Small intestine (tissue), 7 donors: ENCODE measurements at regions not wholly inside any gene's neighbourhood (a gene's known extent, or its start where the extent isn't known, plus 50 kb on each side); places are given as distances from the start of the nearest gene placed in this dataset.
A peak's percentile ranks its signal among the peaks of the same experiment; 100 is the strongest.
"Not testable (repeated sequence)": the region's sequence is repeated elsewhere in the genome, so short reads cannot be mapped to it uniquely, and the experiment has no call there.

Experiments used
- DNase-seq, 2 donors: peaks; one replicate each; pipeline versions ENCODE4 v3.0.0 to v3.0.0-alpha.2; 2013
- FAIRE-seq: peaks from 2 replicates; lab custom pipeline; 2012; peaks lifted over from hg19 to GRCh38; lab: Jason Lieb, UNC
- H3K27ac ChIP-seq, 3 donors: one replicate each; pipeline ENCODE4 v1.5.1; 2013; ENCODE audit warnings: low read length in 2 of 3, mild to moderate bottlenecking in 2 of 3, control low read depth in 1 of 3, inconsistent platforms in 1 of 3, low read depth in 1 of 3, moderate library complexity in 1 of 3
- H3K27me3 ChIP-seq, 3 donors: one replicate each; pipeline ENCODE4 v1.6.1; 2013; ENCODE audit warnings: low read length in 3 of 3, inconsistent platforms in 1 of 3; ENCODE audit not compliant: control insufficient read depth in 3 of 3, insufficient read depth in 3 of 3
- H3K36me3 ChIP-seq, 3 donors: one replicate each; pipeline ENCODE4 v1.6.1; 2013; ENCODE audit warnings: low read length in 3 of 3, inconsistent platforms in 1 of 3, low read depth in 1 of 3, mild to moderate bottlenecking in 1 of 3, moderate library complexity in 1 of 3; ENCODE audit not compliant: control insufficient read depth in 3 of 3, insufficient read depth in 2 of 3
- H3K4me1 ChIP-seq, 3 donors: one replicate each; pipeline ENCODE4 v1.6.1; 2013; ENCODE audit warnings: low read length in 2 of 3, inconsistent platforms in 1 of 3, low read depth in 1 of 3, mild to moderate bottlenecking in 1 of 3, moderate library complexity in 1 of 3; ENCODE audit not compliant: control insufficient read depth in 3 of 3, insufficient read depth in 2 of 3
- H3K4me3 ChIP-seq, 3 donors: one replicate each; pipeline ENCODE4 v1.5.1; 2013; ENCODE audit warnings: low read length in 3 of 3, control low read depth in 1 of 3, inconsistent platforms in 1 of 3, low read depth in 1 of 3, mild to moderate bottlenecking in 1 of 3, moderate library complexity in 1 of 3
- H3K9me3 ChIP-seq, 2 donors: one replicate each; pipeline ENCODE4 v1.6.1; 2013; ENCODE audit warnings: low read depth in 1 of 2, low read length in 1 of 2; ENCODE audit not compliant: control insufficient read depth in 2 of 2, insufficient read depth in 1 of 2
- WGBS, 3 donors: extraction: QIAGEN DNeasy Blood & Tissue Kit; methylation state at CpG; one replicate each; pipeline ENCODE4 v1.1.7; 2013; 5-methylcytosine and 5-hydroxymethylcytosine counted together
- donor health status: healthy with polysubstance abuse.
- donor health status: control.
- donor health status: control.
- donor health status: Bipolar disorder and iron deficiency.
- donor health status: healthy.

- H3K27me3 ChIP-seq, result no peaks in the 10 kb centered on the region
- H3K36me3 ChIP-seq, result no peaks in the 10 kb centered on the region
- no peak for FAIRE-seq
- DNase-seq, result no peak
- no peak overlapping the region for H3K4me3 ChIP-seq
- no peak overlapping the region for H3K27ac ChIP-seq
- H3K4me1 ChIP-seq, result no peaks in the 10 kb centered on the region
- no peaks in the 10 kb centered on the region for H3K9me3 ChIP-seq
- 88 to 90% (median 89%) methylated on average over 11 of the region's 11 CpGs for WGBS, 3 donors
These were observed 74.7 kb upstream of the PCAT7 start for GRCh38 chr9:94480205-94480604.

GRCh38 chr9:94482110-94482509, 72.8 kb upstream of the PCAT7 start:
- FAIRE-seq (no peak), DNase-seq (no peak)
- Histone ChIP-seq H3K36me3 (no peaks in the 10 kb centered on the region), H3K9me3 (no peaks in the 10 kb centered on the region), H3K4me1 (no peaks in the 10 kb centered on the region), H3K27ac (no peak overlapping the region), H3K27me3 (no peaks in the 10 kb centered on the region), H3K4me3 (no peak overlapping the region)
- 86 to 88% (median 87%) methylated on average over 4 of the region's 4 CpGs for WGBS, 3 donors

GRCh38 chr9:94490465-94490864, 64.4 kb upstream of the PCAT7 start:
- no peaks in the 10 kb centered on the region for H3K27me3 ChIP-seq
- 47 to 83% (median 52%) methylated on average over 1 of the region's 1 CpG for WGBS, 3 donors
- FAIRE-seq (no peak), DNase-seq (no peak)
- no peaks in the 10 kb centered on the region for H3K36me3 ChIP-seq
- no peaks in the 10 kb centered on the region for H3K9me3 ChIP-seq
- H3K4me1 ChIP-seq, result no peaks in the 10 kb centered on the region
- no peak overlapping the region for H3K4me3 ChIP-seq
- H3K27ac ChIP-seq, result no peak overlapping the region

- 68 to 81% (median 71%) methylated on average over 6 of the region's 6 CpGs for WGBS, 3 donors
- H3K4me1 ChIP-seq, H3K36me3 ChIP-seq, DNase-seq, FAIRE-seq, H3K4me3 ChIP-seq, H3K27me3 ChIP-seq, H3K27ac ChIP-seq, H3K9me3 ChIP-seq: not testable (repeated sequence)
These were observed 62.8 kb upstream of the PCAT7 start for GRCh38 chr9:94492125-94492524.

- 41 to 60% (median 46%) methylated on average over 5 of the region's 5 CpGs for WGBS, 3 donors
- DNase-seq, result peak in 1 of 2 donors; percentile 17
These were observed 56.0 kb upstream of the PCAT7 start for GRCh38 chr9:94498801-94499453.

GRCh38 chr9:94504358-94504757, 50.5 kb upstream of the PCAT7 start:
- no peak for DNase-seq
- Histone ChIP-seq H3K4me3 (no peak overlapping the region), H3K27ac (no peak overlapping the region), H3K9me3 (no peaks in the 10 kb centered on the region), H3K27me3 (no peaks in the 10 kb centered on the region), H3K4me1 (no peaks in the 10 kb centered on the region), H3K36me3 (no peaks in the 10 kb centered on the region)
- no peak for FAIRE-seq
- 55 to 72% (median 67%) methylated on average over 3 of the region's 3 CpGs for WGBS, 3 donors

More at GRCh38 chr9:94498801-94499453, 56.0 kb upstream of the PCAT7 start:
- H3K9me3 ChIP-seq, result no peaks in the 10 kb centered on the region
- H3K27ac ChIP-seq, result no peak overlapping the region
- no peaks in the 10 kb centered on the region for H3K4me1 ChIP-seq
- peaks cover 0 to 2% (median 0%) of the 10 kb centered on the region in 3 donors for H3K27me3 ChIP-seq
- H3K36me3 ChIP-seq, result no peaks in the 10 kb centered on the region
- no peak overlapping the region for H3K4me3 ChIP-seq
- no peak for FAIRE-seq
